H1 (cell line): ENCODE measurements at regions not wholly inside any gene's neighbourhood (a gene's known extent, or its start where the extent isn't known, plus 50 kb on each side); places are given as distances from the start of the nearest gene placed in this dataset.

Source experiments
- SUZ12 ChIP-seq: fragments of 200-600 bp; sonication (generic); IDR thresholded peaks from 2 replicates; pipeline ENCODE4 v1.6.1; 2012; ENCODE audit warnings: mild to moderate bottlenecking, inconsistent platforms, low read length, moderate library complexity, mixed read lengths

- TF ChIP-seq SUZ12: no peak
- TF ChIP-seq, all 59 proteins: peak for 0
Observed at GRCh38 chr14:104230946-104231345, 92.6 kb downstream of the KIF26A start (continued).
